A549 (cell line): ENCODE measurements at regions not wholly inside any gene's neighbourhood (a gene's known extent, or its start where the extent isn't known, plus 50 kb on each side); places are given as distances from the start of the nearest gene placed in this dataset.

Source experiments
- CBX8 ChIP-seq: fragments of 200-600 bp; sonication (generic); IDR thresholded peaks from 2 replicates; pipeline ENCODE4 v1.6.1; 2016
- CTCF ChIP-seq: fragments of >200 bp; sonication (Bioruptor Twin); formaldehyde crosslinking; IDR thresholded peaks from 3 replicates; pipeline ENCODE4 v1.5.1; 2016
- MAX ChIP-seq: IDR thresholded peaks from 2 replicates; pipeline ENCODE4 v1.6.1; 2012
- MYC ChIP-seq: IDR thresholded peaks from 2 replicates; pipeline ENCODE4 v1.6.1; 2012; ENCODE audit warnings: mild to moderate bottlenecking, inconsistent platforms, low read length, improper control_type of control experiment, borderline replicate concordance
- RFX5 ChIP-seq: fragments of 450-650 bp; IDR thresholded peaks from 2 replicates; pipeline ENCODE4 v1.7.1; 2014; ENCODE audit warnings: antibody characterized with exemption, mild to moderate bottlenecking, moderate library complexity

GRCh38 chr1:88293691-88294190 lies 390.3 kb upstream of the PKN2 start:
- TF ChIP-seq MAX (no peak), CTCF (no peak), MYC (no peak), CBX8 (no peak), RFX5 (no peak)
